ENCODE measurements at regions not wholly inside any gene's neighbourhood (a gene's known extent, or its start where the extent isn't known, plus 50 kb on each side); places are given as distances from the start of the nearest gene placed in this dataset.

- H3K9me3 ChIP-seq = no peaks in the 10 kb centered on the region
- no peak overlapping the region for H2AFZ ChIP-seq (ENCODE audit: low read depth)
- no peak for DNase-seq
- TF ChIP-seq NFIC (IDR thresholded peaks at IDR 0.05; ENCODE audit: borderline replicate concordance) = no peak
- TF ChIP-seq NRF1 (IDR thresholded peaks at IDR 0.05; ENCODE audit: low read depth, low read length) = no peak
- TF ChIP-seq EP300 (IDR thresholded peaks at IDR 0.05; ENCODE audit: borderline replicate concordance in 1 of 2, low read depth in 1 of 2, low read length in 1 of 2) = no peak
- TF ChIP-seq RXRA (IDR thresholded peaks at IDR 0.05; ENCODE audit: borderline replicate concordance, low read depth) = no peak
- no peak for TF ChIP-seq MEF2A (IDR thresholded peaks at IDR 0.05; ENCODE audit: borderline replicate concordance, low read depth)
- no peak for TF ChIP-seq EZH2phosphoT487 (IDR thresholded peaks at IDR 0.05; ENCODE audit: borderline replicate concordance, low read depth)
- TF ChIP-seq REST (IDR thresholded peaks at IDR 0.05; ENCODE audit: low read depth, low read length) = no peak
- TF ChIP-seq RCOR1 (IDR thresholded peaks at IDR 0.05; ENCODE audit: low read length) = no peak
- H3K4me1 ChIP-seq (ENCODE audit: control insufficient read depth in 1 of 2, insufficient read depth in 2 of 2, low read depth in 1 of 2, low read length in 1 of 2) = peaks cover 0 to 4% of the 10 kb centered on the region in 2 experiments; a peak in 2 of 4 replicates
- H4K20me1 ChIP-seq (ENCODE audit: insufficient read depth) = no peaks in the 10 kb centered on the region
- 41% methylated on average over 1 of the region's 1 CpG for WGBS (ENCODE audit: low lambda C conversion rate)
- ChIA-PET POLR2A (no interaction called here), CTCF (interaction anchor here (0.7 to 4.4 kb wide), 3 partner anchors 9 to 153 kb away, joined by 3 to 16 read pairs (median 3); no protein-coding TSS in a partner anchor)
- H3K79me2 ChIP-seq (ENCODE audit: insufficient read depth) = no peaks in the 10 kb centered on the region
- H3K4me3 ChIP-seq (ENCODE audit: low read depth in 2 of 2, low read length in 1 of 2) = no peak overlapping the region
- no peak overlapping the region for H3K9ac ChIP-seq
- no peaks in the 10 kb centered on the region for H3F3A ChIP-seq (replicated peaks; ENCODE audit: insufficient read depth)
- H3K4me2 ChIP-seq = no peak overlapping the region
- no peak overlapping the region for H3K27ac ChIP-seq (ENCODE audit: low read depth in 2 of 2, low read length in 1 of 2)
- no peaks in the 10 kb centered on the region for H3K9me2 ChIP-seq
- no peaks in the 10 kb centered on the region for H3K36me3 ChIP-seq (replicated peaks in 1 of 2; ENCODE audit: control insufficient read depth in 1 of 2, insufficient read depth in 2 of 2, low read length in 1 of 2)
- no peaks in the 10 kb centered on the region for H3K27me3 ChIP-seq (ENCODE audit: insufficient read depth)
These were observed 231.0 kb downstream of the SNX10 start for GRCh38 chr7:26522633-26523032.

- no peak overlapping the region for H3K27ac ChIP-seq (ENCODE audit: low read depth in 2 of 2, low read length in 1 of 2)
- no peak for TF ChIP-seq RCOR1 (IDR thresholded peaks at IDR 0.05; ENCODE audit: low read length)
- no peak for TF ChIP-seq ZBTB33 (IDR thresholded peaks at IDR 0.05; ENCODE audit: borderline replicate concordance, low read depth)
- no peak overlapping the region for H3K4me3 ChIP-seq (ENCODE audit: low read depth in 2 of 2, low read length in 1 of 2)
- H3K9me3 ChIP-seq = no peaks in the 10 kb centered on the region
- WGBS (ENCODE audit: low lambda C conversion rate) = 57% methylated on average over 16 of the region's 16 CpGs
- H3K27me3 ChIP-seq (ENCODE audit: insufficient read depth) = no peaks in the 10 kb centered on the region
- POLR2A ChIA-PET = interaction anchor here (1.6 kb wide), 1 partner anchor 10 kb away, joined by 3 read pairs; no protein-coding TSS in a partner anchor
- H3K9ac ChIP-seq = no peak overlapping the region
- H3F3A ChIP-seq (replicated peaks; ENCODE audit: insufficient read depth) = no peaks in the 10 kb centered on the region
- no peak overlapping the region for H3K4me2 ChIP-seq
- no peaks in the 10 kb centered on the region for H3K9me2 ChIP-seq
- H3K36me3 ChIP-seq (replicated peaks in 1 of 2; ENCODE audit: control insufficient read depth in 1 of 2, insufficient read depth in 2 of 2, low read length in 1 of 2) = no peaks in the 10 kb centered on the region
- no peaks in the 10 kb centered on the region for H3K79me2 ChIP-seq (ENCODE audit: insufficient read depth)
- CTCF ChIA-PET = interaction anchor here (1.2 to 1.8 kb wide), 2 partner anchors 9 to 156 kb away, joined by 3 to 6 read pairs; no protein-coding TSS in a partner anchor
- no peaks in the 10 kb centered on the region for H4K20me1 ChIP-seq (ENCODE audit: insufficient read depth)
- no peak overlapping the region for H2AFZ ChIP-seq (ENCODE audit: low read depth)
- no peaks in the 10 kb centered on the region; a peak in 1 of 4 replicates for H3K4me1 ChIP-seq (ENCODE audit: control insufficient read depth in 1 of 2, insufficient read depth in 2 of 2, low read depth in 1 of 2, low read length in 1 of 2)
- DNase-seq = no peak
These were observed 234.0 kb downstream of the SNX10 start for GRCh38 chr7:26525398-26526264.

Data from SK-N-SH (cell line).